ENCODE measurements at regions not wholly inside any gene's neighbourhood (a gene's known extent, or its start where the extent isn't known, plus 50 kb on each side); places are given as distances from the start of the nearest gene placed in this dataset.

DNA sequence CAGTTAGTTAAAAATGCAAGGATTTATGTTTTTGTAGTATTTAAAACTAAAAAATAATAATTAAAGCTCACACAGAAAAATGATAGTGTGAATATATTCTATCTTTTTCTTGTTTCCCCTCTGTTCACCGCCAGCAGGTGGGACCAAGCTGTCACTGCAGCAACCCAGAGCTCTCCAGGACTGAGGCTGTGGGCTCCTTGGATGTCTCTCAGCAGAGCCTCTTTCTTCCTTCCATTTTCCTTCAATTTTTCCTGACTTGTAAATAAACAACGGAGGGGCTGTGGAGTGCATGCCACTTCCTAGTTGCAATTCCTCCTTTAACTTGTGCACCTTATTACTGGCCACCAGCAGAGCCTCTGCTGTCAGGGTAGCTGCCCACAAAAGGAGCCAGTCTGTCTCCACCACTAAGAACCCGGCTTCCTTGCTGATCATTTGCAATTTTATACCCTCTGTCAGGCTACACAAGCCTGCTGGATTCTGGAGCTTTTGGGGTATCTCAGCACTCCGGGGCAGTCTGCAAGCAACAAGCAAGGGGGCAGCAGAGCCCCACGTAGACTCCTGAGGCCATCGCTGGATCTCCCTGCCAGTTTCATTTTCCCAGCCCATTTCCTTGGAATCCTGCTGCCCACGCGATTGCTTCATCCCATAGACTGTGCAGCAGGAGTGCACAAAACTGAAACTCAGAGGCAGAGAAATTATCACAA lies 1467.4 kb downstream of the C4orf33 start (continued):
- TF ChIP-seq ZNF639 (CRISPR knock-in tag; conservative IDR thresholded peaks at IDR 0.05 in 1 of 2, IDR thresholded peaks at IDR 0.05 in 1 of 2) (no peak), NFATC3 (IDR thresholded peaks at IDR 0.05) (no peak), CEBPG (CRISPR knock-in tag; IDR thresholded peaks at IDR 0.05) (no peak), CEBPG (tag; conservative IDR thresholded peaks at IDR 0.05 in 1 of 2, IDR thresholded peaks at IDR 0.05 in 1 of 2) (no peak), ZKSCAN3 (CRISPR knock-in tag; IDR thresholded peaks at IDR 0.05) (no peak), RBM34 (IDR thresholded peaks at IDR 0.05; ENCODE audit: borderline replicate concordance, insufficient read depth, low read length) (no peak), TCF7 (IDR thresholded peaks at IDR 0.05; ENCODE audit: borderline replicate concordance) (no peak), NFXL1 (CRISPR knock-in tag; IDR thresholded peaks at IDR 0.05) (no peak), RBM39 (optimal IDR thresholded peaks at IDR 0.05; ENCODE audit: low read depth, low read length) (no peak)

DNA sequence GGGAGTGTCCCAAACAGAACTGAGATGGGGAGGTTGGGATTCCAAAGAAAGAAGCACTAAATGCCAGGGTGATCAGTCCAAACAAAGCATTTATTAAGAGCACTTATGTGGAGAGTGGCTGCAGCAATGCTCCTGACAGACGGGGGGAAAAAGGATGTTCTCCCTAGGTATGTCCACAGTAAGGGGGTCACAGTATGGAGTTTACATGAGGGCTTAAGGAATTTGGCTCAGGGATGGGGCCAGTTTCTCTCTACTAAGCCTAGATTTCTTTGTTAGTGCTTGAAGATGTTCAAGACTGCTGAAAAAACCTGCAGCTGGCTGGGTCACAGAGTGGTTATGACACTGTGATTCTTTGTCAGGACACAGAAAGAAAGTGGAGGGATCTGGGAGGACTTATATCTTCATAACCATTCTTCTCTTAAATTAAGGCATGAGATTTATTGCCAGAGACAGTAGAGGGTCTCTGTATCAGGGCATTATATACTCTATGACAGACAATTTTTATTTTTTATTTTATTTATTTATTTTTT lies 1468.0 kb downstream of the C4orf33 start:
- H3K27ac ChIP-seq (ENCODE audit: extremely low read depth, low read depth, low read length): no peak overlapping the region
- no peak for FAIRE-seq
- H4K20me1 ChIP-seq (replicated peaks; ENCODE audit: control insufficient read depth, insufficient read depth, low read length): no peaks in the 10 kb centered on the region
- H3K79me2 ChIP-seq (ENCODE audit: control insufficient read depth, insufficient read depth, low read length): no peaks in the 10 kb centered on the region
- H3K36me3 ChIP-seq (ENCODE audit: control insufficient read depth, insufficient read depth, low read length): no peaks in the 10 kb centered on the region
- no peak for DNase-seq (ENCODE audit: extremely low read depth in 1 of 4, low spot score in 3 of 4)
- H3K9me3 ChIP-seq (replicated peaks; ENCODE audit: control insufficient read depth, insufficient read depth, low read depth, low read length): no peaks in the 10 kb centered on the region
- no peak overlapping the region for H3K4me3 ChIP-seq
- H3K9me1 ChIP-seq (ENCODE audit: control insufficient read depth, insufficient read depth, low read length): no peaks in the 10 kb centered on the region
- ChIA-PET CTCF (ENCODE audit: low intra/inter-chr PET ratio) (interaction anchor here (0.7 kb wide), 1 partner anchor 614 kb away, joined by 3 read pairs; no protein-coding TSS in a partner anchor), POLR2A (no interaction called here)
- intact Hi-C loops (cut with micrococcal nuclease): no loop called here
- no peak overlapping the region for H3K4me2 ChIP-seq (ENCODE audit: insufficient read depth, low read length)
- no TSS peak for BruUV-seq (replicated peaks)
- no peak overlapping the region for H2AFZ ChIP-seq (ENCODE audit: low read depth, low read length)
- ATAC-seq: no peak
- in situ Hi-C loops (cut with MboI): no loop called here
- no peaks in the 10 kb centered on the region for H3K4me1 ChIP-seq (replicated peaks in 1 of 2; ENCODE audit: control insufficient read depth in 2 of 2, insufficient read depth in 2 of 2, low read length in 2 of 2)
- WGBS (ENCODE audit: insufficient coverage, low coverage, missing lambda C conversion rate): 0% methylated on average over 1 of the region's 1 CpG
- no peak overlapping the region for H3K9ac ChIP-seq (ENCODE audit: insufficient read depth in 1 of 2, low read depth in 2 of 2, low read length in 2 of 2)
- H3K27me3 ChIP-seq (ENCODE audit: control insufficient read depth in 2 of 2, insufficient read depth in 2 of 2, low read length in 2 of 2): no peaks in the 10 kb centered on the region
- no peak for TF ChIP-seq ZNF696 (CRISPR knock-in tag; conservative IDR thresholded peaks at IDR 0.05)
- TF ChIP-seq ZNF407 (IDR thresholded peaks at IDR 0.05; ENCODE audit: low read depth): no peak
- TF ChIP-seq GABPB2 (CRISPR knock-in tag; conservative IDR thresholded peaks at IDR 0.05): no peak
